Osteoblast (primary cell): ENCODE measurements at regions not wholly inside any gene's neighbourhood (a gene's known extent, or its start where the extent isn't known, plus 50 kb on each side); places are given as distances from the start of the nearest gene placed in this dataset.

Source experiments
- DNase-seq: peaks from one replicate; pipeline ENCODE4 v3.0.0; 2011; ENCODE audit warnings: low spot score, mixed read lengths; ENCODE audit not compliant: insufficient read length; ENCODE audit errors: missing footprints
- H2AFZ ChIP-seq: 2 replicates; pipeline ENCODE4 v1.6.0; 2011; ENCODE audit warnings: mild to moderate bottlenecking, low read length
- H3K27ac ChIP-seq: 2 replicates; pipeline ENCODE4 v1.5.1; 2011; ENCODE audit warnings: mild to moderate bottlenecking, low read depth, low read length, moderate library complexity
- H3K27me3 ChIP-seq: 2 replicates; pipeline ENCODE4 v1.6.0; 2012; ENCODE audit warnings: mild to moderate bottlenecking, control low read depth, inconsistent platforms, low read length, moderate library complexity; ENCODE audit not compliant: insufficient read depth
- H3K36me3 ChIP-seq: 2 replicates; pipeline ENCODE4 v1.5.1; 2011; ENCODE audit warnings: mild to moderate bottlenecking, low read length, control low read depth, moderate library complexity; ENCODE audit not compliant: insufficient read depth
- H3K4me1 ChIP-seq: 2 replicates; pipeline ENCODE4 v1.5.1; 2011; ENCODE audit warnings: mild to moderate bottlenecking, low read length, control low read depth, moderate library complexity; ENCODE audit not compliant: insufficient read depth
- H3K4me2 ChIP-seq: 2 replicates; pipeline ENCODE4 v1.6.0; 2011; ENCODE audit warnings: mild to moderate bottlenecking, low read length; ENCODE audit not compliant: insufficient read depth
- H3K4me3 ChIP-seq: fragments of 200-600 bp; sonication (generic); 3 replicates; pipeline ENCODE4 v1.5.1; 2012; ENCODE audit warnings: mild to moderate bottlenecking, low read length, inconsistent platforms; ENCODE audit not compliant: insufficient read depth
- H3K79me2 ChIP-seq: 2 replicates; pipeline ENCODE4 v1.6.0; 2012; ENCODE audit warnings: mild to moderate bottlenecking, low read length, control low read depth, inconsistent platforms; ENCODE audit not compliant: insufficient read depth
- H3K9me3 ChIP-seq: 2 replicates; pipeline ENCODE4 v1.5.1; 2011; ENCODE audit warnings: low read depth, low read length, control low read depth
- H4K20me1 ChIP-seq: 2 replicates; pipeline ENCODE4 v1.6.0; 2012; ENCODE audit warnings: mild to moderate bottlenecking, low read length, control low read depth; ENCODE audit not compliant: insufficient read depth
- CTCF ChIP-seq: IDR thresholded peaks from 2 replicates; pipeline ENCODE4 v1.5.1; 2011; ENCODE audit warnings: mild to moderate bottlenecking, low read depth, low read length, moderate library complexity; ENCODE audit errors: extremely low read depth

- DNase-seq = no peak
- Histone ChIP-seq H3K9me3 (no peaks in the 10 kb centered on the region), H3K27ac (no peak overlapping the region), H2AFZ (no peak overlapping the region), H3K4me2 (no peak overlapping the region), H3K36me3 (peaks cover 20% of the 10 kb centered on the region), H3K27me3 (no peaks in the 10 kb centered on the region), H4K20me1 (no peaks in the 10 kb centered on the region), H3K79me2 (no peaks in the 10 kb centered on the region), H3K4me1 (no peaks in the 10 kb centered on the region), H3K4me3 (no peak overlapping the region)
- no peak for TF ChIP-seq CTCF
Measured at GRCh38 chr4:122229857-122230256, 77.7 kb downstream of the BLTP1 start.

GRCh38 chr4:122232633-122233032, 80.5 kb downstream of the BLTP1 start:
- Histone ChIP-seq H3K4me1 (no peaks in the 10 kb centered on the region), H3K79me2 (no peaks in the 10 kb centered on the region), H3K27me3 (no peaks in the 10 kb centered on the region), H3K9me3 (no peaks in the 10 kb centered on the region), H4K20me1 (no peaks in the 10 kb centered on the region), H3K36me3 (peaks cover 11% of the 10 kb centered on the region), H3K4me3 (no peak overlapping the region), H3K27ac (no peak overlapping the region), H2AFZ (no peak overlapping the region), H3K4me2 (no peak overlapping the region)
- TF ChIP-seq CTCF = no peak
- no peak for DNase-seq

GRCh38 chr4:122234686-122235085, 82.6 kb downstream of the BLTP1 start:
- Histone ChIP-seq H2AFZ (no peak overlapping the region), H3K9me3 (no peaks in the 10 kb centered on the region), H3K27ac (no peak overlapping the region), H3K4me2 (no peak overlapping the region), H3K36me3 (peaks cover 10% of the 10 kb centered on the region), H3K4me3 (no peak overlapping the region), H4K20me1 (no peaks in the 10 kb centered on the region), H3K4me1 (no peaks in the 10 kb centered on the region), H3K27me3 (no peaks in the 10 kb centered on the region), H3K79me2 (no peaks in the 10 kb centered on the region)
- no peak for TF ChIP-seq CTCF
- no peak for DNase-seq

GRCh38 chr4:122243785-122244184, 91.7 kb downstream of the BLTP1 start:
- Histone ChIP-seq H3K27ac (no peak overlapping the region), H3K79me2 (no peaks in the 10 kb centered on the region), H2AFZ (no peak overlapping the region), H3K4me1 (no peaks in the 10 kb centered on the region), H4K20me1 (no peaks in the 10 kb centered on the region), H3K4me2 (no peak overlapping the region), H3K4me3 (no peak overlapping the region), H3K36me3 (peaks cover 31% of the 10 kb centered on the region), H3K27me3 (no peaks in the 10 kb centered on the region), H3K9me3 (no peaks in the 10 kb centered on the region)
- no peak for DNase-seq
- TF ChIP-seq CTCF = no peak
